ENCODE measurements at regions not wholly inside any gene's neighbourhood (a gene's known extent, or its start where the extent isn't known, plus 50 kb on each side); places are given as distances from the start of the nearest gene placed in this dataset.
A peak's percentile ranks its signal among the peaks of the same experiment; 100 is the strongest.

- no peak for FAIRE-seq
Measured at GRCh38 chr6:154561750-154562149, 51.3 kb upstream of the CNKSR3 start.

GRCh38 chr6:154565331-154565730 lies 54.8 kb upstream of the CNKSR3 start:
- FAIRE-seq, result no peak

GRCh38 chr6:154566866-154567265 lies 56.4 kb upstream of the CNKSR3 start:
- FAIRE-seq, result no peak

GRCh38 chr6:154567695-154568220 lies 57.3 kb upstream of the CNKSR3 start:
- FAIRE-seq, result no peak

GRCh38 chr6:154569156-154569862 lies 58.8 kb upstream of the CNKSR3 start:
- FAIRE-seq, result peak; percentile 26

- FAIRE-seq, result no peak
Measured at GRCh38 chr6:154570505-154570904, 60.0 kb upstream of the CNKSR3 start.

GRCh38 chr6:154572556-154572955 lies 62.1 kb upstream of the CNKSR3 start:
- no peak for FAIRE-seq

- peak; percentile 71 for FAIRE-seq
Measured at GRCh38 chr6:154578004-154578559, 67.6 kb upstream of the CNKSR3 start.

GRCh38 chr6:154579046-154579445 lies 68.6 kb upstream of the CNKSR3 start:
- FAIRE-seq, result no peak

GRCh38 chr6:154579485-154579884 lies 69.0 kb upstream of the CNKSR3 start:
- peak; percentile 74 for FAIRE-seq

- FAIRE-seq, result no peak
Measured at GRCh38 chr6:154580397-154581135, 70.1 kb upstream of the CNKSR3 start.

- no peak for FAIRE-seq
Measured at GRCh38 chr6:154582696-154583095, 72.2 kb upstream of the CNKSR3 start.

- no peak for FAIRE-seq
Measured at GRCh38 chr6:154583546-154584188, 73.2 kb upstream of the CNKSR3 start.

GRCh38 chr6:154590756-154591155 lies 80.3 kb upstream of the CNKSR3 start:
- FAIRE-seq, result no peak

GRCh38 chr6:154591234-154591633 lies 80.7 kb upstream of the CNKSR3 start:
- FAIRE-seq, result peak; percentile 80

GRCh38 chr6:154592199-154592860 lies 81.8 kb upstream of the CNKSR3 start:
- FAIRE-seq, result no peak

- FAIRE-seq, result no peak
Measured at GRCh38 chr6:154593122-154593521, 82.6 kb upstream of the CNKSR3 start.

- FAIRE-seq, result no peak
Measured at GRCh38 chr6:154594496-154595198, 84.2 kb upstream of the CNKSR3 start.

GRCh38 chr6:154595538-154595937 lies 85.1 kb upstream of the CNKSR3 start:
- FAIRE-seq, result no peak

- FAIRE-seq, result no peak
Measured at GRCh38 chr6:154596009-154596408, 85.5 kb upstream of the CNKSR3 start.

GRCh38 chr6:154596701-154597100 lies 86.2 kb upstream of the CNKSR3 start:
- no peak for FAIRE-seq

- no peak for FAIRE-seq
Measured at GRCh38 chr6:154598399-154598798, 87.9 kb upstream of the CNKSR3 start.
